Mesenteric fat pad (tissue), 1 donor: ENCODE measurements at regions not wholly inside any gene's neighbourhood (a gene's known extent, or its start where the extent isn't known, plus 50 kb on each side); places are given as distances from the start of the nearest gene placed in this dataset.

ENCODE experiments used
- DNase-seq: peaks from one replicate; pipeline ENCODE4 v3.0.0-alpha.2; 2020; ENCODE audit warnings: low spot score
- donor health status: DM: yes; HTN: yes; CAD: no.

DNA sequence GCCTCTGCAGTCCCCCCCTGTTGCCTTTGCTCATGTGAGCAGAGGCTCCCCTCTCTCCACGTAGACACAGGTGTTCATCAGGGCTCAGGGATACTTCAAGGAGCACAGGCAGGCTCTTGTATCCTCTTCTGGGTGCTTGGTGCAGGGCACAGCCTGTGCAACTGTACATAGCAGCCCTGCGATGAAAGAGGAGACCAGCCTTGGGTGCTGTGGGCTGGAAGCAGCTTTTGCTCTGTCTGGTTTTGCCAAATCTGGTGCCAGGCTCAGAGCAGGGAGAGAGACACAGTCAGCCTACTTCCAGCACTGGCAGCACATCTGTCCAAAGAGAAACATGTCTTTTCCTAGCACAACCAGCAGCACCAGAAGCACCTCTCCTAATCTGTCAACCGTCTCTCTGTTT is 132.1 kb downstream of the ETS2 start:
- DNase-seq, result peak; percentile 64

DNA sequence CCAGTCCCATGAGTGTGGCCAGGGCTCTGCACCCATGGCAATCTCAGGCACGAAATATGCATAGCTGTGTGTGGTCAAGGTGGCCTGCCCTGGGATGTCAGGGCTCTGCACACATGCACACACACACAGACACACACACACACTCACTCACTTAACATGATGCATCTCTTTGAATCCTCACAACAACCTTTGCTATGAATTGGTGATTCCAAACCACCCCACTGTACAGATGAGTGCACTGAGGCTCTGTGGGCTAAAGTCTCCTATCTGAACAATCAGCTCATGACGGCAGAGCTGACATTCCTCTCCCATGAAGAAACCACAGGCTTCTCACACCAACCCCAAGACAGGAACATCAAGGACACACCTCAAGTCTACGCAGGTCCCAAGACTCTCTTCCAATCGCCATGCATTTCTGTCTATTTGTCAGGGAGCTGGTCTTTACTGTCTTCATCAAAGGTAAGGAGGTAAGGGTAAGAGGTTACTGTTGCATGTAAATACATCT is 131.6 kb downstream of the ETS2 start:
- no peak for DNase-seq

DNA sequence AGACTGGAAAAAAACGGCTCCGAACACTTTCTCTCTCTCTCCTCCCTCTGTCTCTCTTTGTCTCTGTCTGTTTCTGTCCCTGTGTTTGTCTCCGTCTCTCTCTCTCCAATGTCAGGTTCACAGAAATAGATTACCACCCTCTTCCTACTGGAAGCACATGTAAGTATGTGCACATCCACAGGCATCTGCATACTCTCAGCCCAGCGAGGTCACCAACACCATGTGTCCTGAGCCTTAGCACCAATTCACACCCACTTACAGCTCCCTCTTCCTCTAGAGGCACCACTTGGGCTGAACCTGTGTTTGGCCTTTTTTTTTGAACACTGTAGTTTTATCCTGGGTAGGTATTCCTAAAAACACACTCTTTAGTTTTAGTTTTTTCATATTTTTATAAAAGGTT is 130.5 kb downstream of the ETS2 start:
- no peak for DNase-seq

DNA sequence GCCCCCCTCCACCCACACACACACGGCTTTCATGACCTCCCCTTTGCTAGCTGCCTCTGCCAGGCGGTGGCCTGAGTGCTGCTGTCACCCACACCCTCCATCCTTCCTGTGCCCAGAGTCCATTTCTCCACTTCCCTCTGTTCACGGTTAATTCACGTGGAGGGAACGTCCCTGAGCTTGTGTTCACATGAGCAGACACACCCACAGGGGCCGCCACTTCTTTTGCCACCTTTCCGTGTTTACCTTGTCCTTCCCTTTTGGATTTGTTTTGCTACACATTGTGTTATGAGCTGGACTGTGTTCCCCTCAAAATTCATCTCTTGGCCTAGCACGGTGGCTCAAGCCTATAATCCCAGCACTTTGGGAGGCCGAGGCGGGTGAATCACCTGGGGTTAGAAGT is 128.0 kb downstream of the ETS2 start:
- no peak for DNase-seq

DNA sequence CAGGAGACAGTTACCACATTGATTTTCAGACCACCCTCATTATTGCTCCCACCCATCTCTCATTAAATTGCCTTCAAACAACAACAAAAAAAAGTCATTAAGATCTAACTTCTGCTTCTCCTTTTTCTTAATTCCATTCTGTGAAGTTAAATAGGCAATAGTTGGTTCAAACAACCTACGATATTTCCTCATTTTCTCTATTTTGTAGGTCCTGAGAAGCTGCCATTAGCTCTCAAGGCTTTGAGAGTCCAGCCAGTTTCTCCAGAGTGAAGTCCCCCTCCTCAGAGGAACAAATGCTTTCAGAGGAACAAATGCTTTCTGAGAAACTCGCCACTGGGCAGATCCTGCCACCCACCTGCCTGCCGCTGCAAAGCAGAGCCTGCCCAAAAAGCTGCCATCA is 125.6 kb downstream of the ETS2 start:
- no peak for DNase-seq

DNA sequence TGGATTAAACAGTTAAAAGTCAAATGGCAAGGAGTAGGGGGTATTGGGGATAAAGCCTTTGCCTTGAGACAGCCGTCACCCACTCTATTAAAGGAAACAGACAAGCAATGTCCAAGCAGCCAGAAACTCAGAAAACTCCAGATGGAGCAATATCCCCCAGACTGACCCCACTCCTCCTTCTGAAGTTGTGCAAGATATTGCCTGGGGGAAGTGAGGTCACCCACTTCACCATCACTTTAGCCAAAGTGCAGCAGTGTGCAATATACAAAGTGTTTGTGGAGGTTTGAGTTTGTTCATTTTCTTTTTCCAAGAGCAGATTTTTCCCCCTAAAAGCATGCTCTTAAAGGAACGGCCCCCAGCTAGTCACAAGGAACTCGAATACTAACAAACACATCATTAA is 125.1 kb downstream of the ETS2 start:
- DNase-seq, result no peak

DNA sequence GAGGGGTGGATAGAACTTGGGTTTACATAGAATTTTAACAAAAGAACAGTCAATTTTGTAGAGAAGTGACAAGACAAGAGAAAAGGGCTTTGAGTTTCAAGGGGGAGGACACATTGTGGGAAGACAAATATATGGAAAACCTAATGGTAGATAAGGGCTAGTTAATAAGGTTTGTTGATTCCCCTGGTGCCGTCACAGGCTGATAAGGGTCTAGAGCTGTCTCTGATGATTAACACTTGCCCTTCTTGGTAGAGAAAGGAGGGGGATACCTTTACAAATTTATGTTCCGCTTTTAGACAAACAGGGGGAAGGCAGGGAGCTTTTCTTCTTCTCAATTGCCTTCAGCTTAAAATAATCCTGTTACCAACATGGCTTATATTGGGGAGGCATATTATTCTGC is 124.3 kb downstream of the ETS2 start:
- no peak for DNase-seq

DNA sequence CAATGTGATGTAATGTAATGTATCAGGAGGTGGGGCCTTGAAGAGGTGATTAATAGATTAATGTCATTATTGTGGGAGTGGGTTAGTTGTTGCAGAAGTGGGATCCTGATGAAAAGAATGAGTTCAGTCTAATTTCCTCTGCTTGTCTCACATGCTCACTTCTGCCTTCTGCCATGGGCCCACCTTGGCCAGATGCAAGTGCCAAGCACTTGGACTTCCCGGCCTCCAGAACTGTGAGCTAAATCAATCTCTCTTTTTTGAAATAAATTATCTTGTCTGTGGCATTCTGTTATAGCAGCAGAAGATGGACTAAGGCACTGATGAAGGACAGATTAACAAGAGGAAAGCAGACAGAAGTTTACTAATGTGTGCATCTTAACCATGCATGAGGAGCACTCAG is 123.9 kb downstream of the ETS2 start:
- no peak for DNase-seq

DNA sequence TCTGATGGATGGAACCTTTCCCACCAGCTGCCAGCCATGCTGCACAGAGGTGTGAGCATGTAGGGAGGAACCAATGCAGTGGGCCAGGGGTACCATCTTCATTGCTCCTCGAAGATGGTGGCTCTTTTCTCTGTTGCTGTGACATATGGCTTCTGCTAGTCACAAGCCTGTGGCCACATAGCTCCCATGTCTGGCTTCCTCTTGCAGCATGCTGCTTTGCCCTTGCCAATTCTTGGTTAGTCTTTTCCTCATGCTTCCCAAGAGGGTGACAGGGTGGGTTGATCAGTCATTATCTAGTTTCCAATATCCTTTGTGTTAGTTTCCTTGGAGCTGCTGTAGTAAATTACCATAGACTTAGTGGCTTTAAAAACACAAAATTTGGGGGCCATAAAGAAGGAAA is 123.4 kb downstream of the ETS2 start:
- DNase-seq, result no peak

DNA sequence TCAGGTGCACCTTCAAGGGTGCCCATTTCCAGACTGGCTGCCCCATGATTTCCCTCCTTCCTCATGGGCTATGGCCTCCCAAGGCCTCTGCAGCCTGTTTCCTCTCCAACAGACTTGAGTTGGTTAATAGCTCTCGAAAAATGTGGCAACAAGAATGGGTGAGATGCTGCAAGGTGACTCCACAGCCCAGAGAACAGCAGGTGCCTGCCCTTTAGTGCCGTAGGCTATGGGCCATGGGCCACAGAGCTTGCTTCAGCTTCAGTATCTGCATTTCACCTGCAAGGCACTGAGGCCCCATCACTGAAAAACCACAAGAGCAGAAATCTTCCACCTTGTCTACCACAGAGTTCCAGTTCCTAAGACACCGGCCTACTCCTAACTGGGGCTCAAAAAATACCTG is 122.0 kb downstream of the ETS2 start:
- no peak for DNase-seq

DNA sequence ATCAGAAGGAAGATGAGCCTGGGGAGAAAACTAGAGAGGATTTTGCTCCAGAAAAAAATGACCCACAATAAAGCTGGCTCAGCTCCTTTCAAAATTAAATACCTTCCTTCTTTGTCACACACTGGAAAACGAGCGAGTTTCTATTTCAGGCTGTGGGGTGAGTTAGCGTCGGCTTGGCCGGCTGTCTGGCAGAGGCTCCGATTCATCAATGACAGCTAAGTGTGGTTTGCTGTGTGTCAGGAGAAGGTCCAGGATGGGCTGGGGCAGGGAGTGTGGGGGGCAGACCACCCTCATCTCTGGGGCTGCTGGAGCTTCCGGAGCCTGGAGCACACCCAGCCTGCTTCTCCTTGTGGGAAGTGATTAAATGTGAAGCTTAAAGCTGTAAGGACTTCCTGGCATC is 120.2 kb downstream of the ETS2 start:
- DNase-seq, result no peak

DNA sequence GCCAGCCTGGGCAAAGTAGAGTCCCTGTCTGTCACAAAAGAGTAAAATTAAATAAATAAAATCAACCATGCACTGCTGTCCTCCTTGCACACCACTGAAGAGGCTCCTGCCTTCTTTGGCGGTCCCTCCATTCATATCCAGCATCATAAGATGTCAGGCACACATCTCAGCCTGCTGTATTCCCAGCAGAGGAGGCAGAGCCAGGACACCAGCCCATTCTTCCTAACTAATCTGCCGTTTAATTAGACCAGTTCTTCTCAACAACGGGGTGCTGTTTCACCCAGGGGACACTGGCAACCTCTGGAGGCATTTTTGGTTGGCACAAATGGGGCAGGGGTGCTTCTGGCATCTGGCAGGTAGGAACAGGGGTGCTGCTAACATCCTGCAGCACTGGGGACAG is 119.7 kb downstream of the ETS2 start:
- DNase-seq, result no peak

DNA sequence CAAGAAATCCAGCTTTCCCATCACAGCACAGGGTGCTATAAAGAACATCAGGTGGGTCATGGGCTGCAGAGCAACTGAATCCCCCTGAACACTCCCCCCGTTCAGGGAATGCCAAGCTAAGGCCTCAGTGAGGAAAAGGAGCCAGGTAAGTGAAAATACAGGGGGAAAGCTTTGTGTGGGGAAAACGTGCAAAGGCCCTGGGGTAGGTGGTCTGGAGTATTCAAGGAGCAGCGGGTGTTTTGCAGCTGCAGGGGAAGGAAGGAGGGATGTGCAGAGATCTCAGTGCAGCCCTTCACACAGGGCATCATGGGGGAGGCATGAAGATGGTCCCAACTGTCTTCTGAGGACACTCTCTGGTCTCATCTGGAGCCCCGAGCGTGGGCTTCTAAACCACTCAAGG is 119.2 kb downstream of the ETS2 start:
- no peak for DNase-seq

DNA sequence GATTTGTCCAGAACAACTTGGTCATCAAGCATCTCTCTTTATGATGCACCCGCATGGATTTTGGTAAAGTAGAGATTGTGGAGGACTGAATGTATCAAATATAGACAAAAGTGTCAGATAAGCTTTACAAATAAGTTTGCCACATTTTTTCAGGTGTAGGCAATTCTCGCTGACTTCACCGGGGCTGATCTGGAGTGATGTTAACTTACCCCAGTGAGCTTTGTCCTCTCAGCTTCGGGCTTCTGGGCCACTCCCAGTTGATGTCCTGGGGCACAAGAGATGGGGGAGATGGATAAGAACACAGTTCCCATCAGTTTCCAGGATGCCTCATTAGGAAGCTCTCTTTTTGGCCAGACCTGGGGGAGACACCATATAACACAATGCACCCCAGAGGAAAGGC is 117.7 kb downstream of the ETS2 start:
- DNase-seq, result no peak

DNA sequence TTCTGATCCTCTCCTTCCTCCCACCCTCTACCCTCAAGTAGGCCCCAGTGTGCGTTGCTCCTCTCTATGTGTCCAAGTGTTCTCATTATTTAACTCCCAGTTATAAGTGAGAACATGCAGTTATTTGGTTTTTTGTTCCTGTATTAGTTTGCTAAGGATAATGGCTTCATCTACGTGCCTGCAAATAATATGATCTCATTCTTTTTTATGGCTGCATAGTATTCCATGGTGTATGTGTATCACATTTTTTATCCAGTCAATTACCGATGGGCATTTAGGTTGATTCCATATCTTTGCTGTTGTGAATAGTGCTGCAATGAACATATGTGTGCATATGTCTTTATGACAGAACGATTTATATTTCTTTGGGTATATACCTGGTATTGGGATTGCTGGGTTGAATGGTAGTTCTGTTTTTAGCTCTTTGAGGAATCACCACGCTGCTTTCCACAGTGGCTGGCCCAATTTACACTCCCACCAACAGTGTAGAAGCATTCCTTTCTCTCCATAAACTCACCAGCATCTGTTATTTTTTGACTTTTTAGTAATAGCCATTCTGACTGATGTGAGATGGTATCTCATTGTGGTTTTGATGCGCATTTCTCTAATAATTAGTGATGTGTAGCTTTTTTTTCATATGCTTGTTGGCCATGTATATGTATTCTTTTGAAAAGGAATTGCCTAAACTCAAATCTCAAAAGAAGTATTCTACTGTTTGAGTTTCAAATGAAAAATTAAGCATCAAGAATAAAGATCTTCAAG is 116.9 kb downstream of the ETS2 start:
- DNase-seq, result no peak

DNA sequence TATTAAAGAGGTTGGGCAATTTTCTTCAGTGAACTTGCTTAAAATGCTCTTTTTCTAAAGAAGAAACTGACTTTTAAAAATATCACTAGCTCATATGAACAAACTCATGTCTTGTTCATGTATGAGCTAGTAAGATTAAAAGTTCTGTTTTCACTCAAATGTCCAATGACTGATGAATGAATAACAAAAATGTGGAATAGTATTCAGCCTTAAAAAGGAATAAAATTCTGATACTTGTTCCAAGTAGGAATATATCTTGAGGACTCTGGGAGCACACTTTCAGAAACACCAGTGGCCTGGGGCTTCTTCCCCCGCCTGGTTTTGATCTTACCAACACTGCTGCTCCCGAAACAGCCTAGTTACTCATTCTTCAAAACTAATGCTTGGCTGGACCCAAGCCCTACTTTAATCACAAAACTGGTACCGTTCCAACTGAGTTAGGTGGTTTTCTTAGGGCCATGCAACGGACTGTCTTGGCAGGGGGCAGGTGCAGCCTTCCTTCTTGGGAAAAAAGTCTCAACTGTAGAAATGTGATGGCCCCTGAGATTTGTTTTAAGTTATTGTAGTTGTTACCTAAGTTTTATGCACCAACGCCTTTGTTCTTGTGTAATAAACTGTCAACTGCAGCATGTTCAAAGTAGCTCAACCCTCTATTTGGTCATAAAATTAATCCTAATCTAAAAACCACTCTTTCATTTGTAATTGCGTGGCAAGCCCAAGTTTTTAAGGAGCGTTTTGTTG is 116.0 kb downstream of the ETS2 start:
- DNase-seq, result no peak

DNA sequence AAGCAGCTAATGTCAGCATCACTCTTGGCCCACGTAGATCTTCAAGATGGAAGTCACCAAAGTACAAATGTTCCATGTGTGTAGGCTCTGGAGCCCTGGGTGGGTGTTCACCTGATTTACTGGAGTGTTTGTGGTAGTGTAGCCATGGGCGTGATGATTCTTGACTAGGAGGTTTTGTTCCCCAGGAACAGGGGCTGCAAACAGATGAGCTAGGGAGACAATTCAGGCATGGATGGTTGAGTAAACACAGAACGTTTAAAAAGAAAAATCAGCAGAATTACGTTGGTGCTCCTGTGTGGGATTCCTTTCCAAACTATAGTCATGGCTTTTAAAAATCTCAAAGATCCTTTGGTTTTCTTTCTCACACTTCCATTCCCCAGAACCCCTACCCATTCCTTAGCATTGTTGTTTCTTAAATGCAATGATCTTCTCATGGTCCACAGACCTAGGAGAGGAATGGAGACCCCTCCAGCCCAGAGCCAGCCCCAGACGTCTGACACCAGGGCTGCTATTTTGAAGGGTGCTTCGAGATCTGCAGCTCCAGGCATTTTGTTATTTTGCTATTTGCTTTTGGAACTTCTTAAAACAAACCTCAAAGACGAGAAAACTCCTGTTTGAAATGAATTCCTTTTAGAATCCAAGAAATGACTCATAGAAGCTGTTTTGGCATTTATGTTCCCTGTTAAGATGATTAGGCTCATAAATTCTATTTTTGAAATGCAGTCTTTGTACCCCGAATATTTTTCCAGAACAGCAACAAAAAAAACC is 115.1 kb downstream of the ETS2 start:
- DNase-seq, result no peak

DNA sequence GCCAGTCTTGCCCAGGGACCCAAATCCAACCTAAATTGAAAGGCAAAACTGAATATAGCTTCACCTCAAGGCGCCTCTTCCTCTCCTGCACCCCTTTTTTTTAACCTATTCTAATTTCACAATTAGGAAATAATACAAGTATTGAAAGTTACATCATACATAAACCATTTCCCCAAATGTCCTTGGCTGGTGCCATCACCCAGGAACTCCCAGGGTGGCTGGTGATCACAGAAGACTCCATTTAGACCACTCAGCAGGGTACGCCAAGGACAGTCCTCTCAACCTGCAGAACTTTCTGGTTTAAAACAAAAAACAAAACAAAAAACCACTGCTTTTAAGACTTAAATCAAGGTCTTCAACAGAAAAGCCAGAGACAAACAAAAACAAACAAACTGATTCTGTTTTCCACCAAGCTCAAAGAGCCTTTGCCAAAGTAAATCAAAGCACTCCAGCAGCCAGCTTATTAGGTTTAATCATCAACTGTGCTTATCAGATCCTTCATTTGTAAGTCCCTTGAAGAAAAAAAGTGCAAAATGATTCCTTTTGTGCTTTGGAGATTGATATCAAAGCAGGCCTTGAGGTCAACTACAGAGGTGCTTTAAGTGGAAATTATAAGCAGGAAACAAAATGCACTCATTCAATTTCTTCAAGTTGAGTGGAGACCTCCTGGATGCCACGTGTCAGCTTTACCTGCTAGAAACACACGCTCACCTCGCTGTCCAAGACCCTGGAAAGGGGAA is 113.0 kb downstream of the ETS2 start:
- no peak for DNase-seq

DNA sequence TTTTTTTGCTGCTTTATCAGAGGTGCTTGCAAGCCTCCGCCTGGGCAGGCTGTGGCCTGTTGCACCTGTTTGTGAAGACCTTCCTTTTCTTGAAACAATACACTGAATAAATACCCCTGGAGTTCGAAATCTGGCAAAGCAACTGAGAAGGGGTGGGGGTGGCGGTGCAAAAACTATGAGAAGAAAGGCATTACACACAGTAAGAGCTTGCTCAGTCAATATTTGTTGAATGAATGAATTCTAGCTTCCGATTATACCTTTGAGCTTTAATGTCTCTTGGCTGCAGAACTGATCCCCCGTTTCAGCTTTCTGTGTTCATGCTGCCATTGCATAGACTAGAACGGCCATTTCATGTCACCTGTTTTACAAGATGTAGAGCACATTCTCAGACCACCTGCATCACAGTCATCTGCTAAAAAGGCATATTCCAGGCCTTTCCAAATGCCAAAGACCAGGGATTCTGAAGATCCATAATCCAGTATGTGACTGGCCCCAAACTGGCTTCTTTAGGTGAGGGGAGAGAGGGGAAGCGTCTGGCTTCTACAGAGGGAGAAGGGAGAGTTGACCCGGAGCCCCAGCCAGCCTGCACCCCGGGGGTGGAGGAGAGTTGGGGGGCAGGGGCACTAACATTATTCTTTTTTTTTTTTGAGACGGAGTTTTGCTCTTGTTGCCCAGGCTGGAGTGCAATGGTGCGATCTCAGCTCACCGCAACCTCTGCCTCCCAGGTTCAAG is 111.5 kb downstream of the ETS2 start:
- no peak for DNase-seq

DNA sequence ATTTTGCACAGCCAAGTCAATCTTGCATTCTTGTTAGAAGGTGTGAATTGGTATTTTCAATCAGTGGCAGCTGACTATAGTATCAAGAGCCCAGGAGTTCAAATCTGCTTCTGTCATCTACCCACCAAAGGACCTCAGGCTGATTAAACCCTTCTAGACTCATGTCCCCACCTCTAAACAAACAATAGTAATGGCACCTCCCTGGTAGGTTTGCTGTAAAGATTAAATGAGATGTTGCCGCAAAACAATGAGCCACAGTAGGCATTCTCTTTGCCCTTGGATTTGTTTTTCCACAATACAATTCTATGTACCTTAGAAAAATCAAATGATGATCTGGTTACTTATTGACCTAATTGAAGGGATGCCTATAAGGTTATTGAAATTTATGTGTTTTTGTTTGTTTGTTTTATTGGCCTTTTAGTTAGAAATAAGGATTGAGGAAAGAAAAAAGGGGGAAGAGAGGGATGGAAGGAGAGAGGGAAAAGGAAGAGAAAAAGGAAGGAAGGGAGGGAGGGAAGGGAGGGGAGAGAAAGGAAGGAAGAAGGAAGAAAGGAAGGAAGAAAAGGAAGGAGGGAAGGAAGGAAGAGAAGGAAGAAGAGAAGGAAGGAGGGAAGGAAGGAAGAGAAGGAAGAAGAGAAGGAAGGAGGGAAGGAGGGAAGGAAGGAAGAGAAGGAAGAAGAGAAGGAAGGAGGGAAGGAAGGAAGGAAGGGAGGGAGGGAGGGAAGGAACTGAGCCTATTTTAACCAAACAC is 110.7 kb downstream of the ETS2 start:
- no peak for DNase-seq
